ENCODE measurements at regions not wholly inside any gene's neighbourhood (a gene's known extent, or its start where the extent isn't known, plus 50 kb on each side); places are given as distances from the start of the nearest gene placed in this dataset.
"Not testable (repeated sequence)": the region's sequence is repeated elsewhere in the genome, so short reads cannot be mapped to it uniquely, and the experiment has no call there.

GRCh38 chr4:81617545-81617944 lies 145.8 kb upstream of the RASGEF1B start:
- no peak for DNase-seq

- no peak for DNase-seq
Observed at GRCh38 chr4:81611221-81611620, 139.5 kb upstream of the RASGEF1B start.

- DNase-seq: no peak
Observed at GRCh38 chr4:81609844-81610243, 138.1 kb upstream of the RASGEF1B start.

- no peak for DNase-seq
Observed at GRCh38 chr4:81607950-81608349, 136.2 kb upstream of the RASGEF1B start.

GRCh38 chr4:81606801-81607501 lies 135.2 kb upstream of the RASGEF1B start:
- DNase-seq: no peak

GRCh38 chr4:81606166-81606565 lies 134.5 kb upstream of the RASGEF1B start:
- DNase-seq: no peak

GRCh38 chr4:81605271-81605670 lies 133.6 kb upstream of the RASGEF1B start:
- DNase-seq: peak; percentile 25

GRCh38 chr4:81604683-81605218 lies 133.0 kb upstream of the RASGEF1B start:
- DNase-seq: peak; percentile 13

GRCh38 chr4:81602854-81603253 lies 131.1 kb upstream of the RASGEF1B start:
- no peak for DNase-seq

GRCh38 chr4:81601358-81601694 lies 129.6 kb upstream of the RASGEF1B start:
- DNase-seq: no peak

- no peak for DNase-seq
Observed at GRCh38 chr4:81600520-81601357, 129.0 kb upstream of the RASGEF1B start.

GRCh38 chr4:81599742-81600380 lies 128.2 kb upstream of the RASGEF1B start:
- no peak for DNase-seq

GRCh38 chr4:81595798-81596610 lies 124.3 kb upstream of the RASGEF1B start:
- no peak for DNase-seq

GRCh38 chr4:81595287-81595686 lies 123.6 kb upstream of the RASGEF1B start:
- no peak for DNase-seq

- no peak for DNase-seq
Observed at GRCh38 chr4:81594490-81595159, 122.9 kb upstream of the RASGEF1B start.

- DNase-seq: no peak
Observed at GRCh38 chr4:81592701-81593100, 121.0 kb upstream of the RASGEF1B start.

GRCh38 chr4:81590596-81590995 lies 118.9 kb upstream of the RASGEF1B start:
- DNase-seq: no peak

- DNase-seq: no peak
Observed at GRCh38 chr4:81589262-81589661, 117.6 kb upstream of the RASGEF1B start.

GRCh38 chr4:81586706-81587105 lies 115.0 kb upstream of the RASGEF1B start:
- no peak for DNase-seq

- not testable (repeated sequence) for DNase-seq
Observed at GRCh38 chr4:81580994-81581374, 109.3 kb upstream of the RASGEF1B start.

GRCh38 chr4:81580346-81580993 lies 108.8 kb upstream of the RASGEF1B start:
- DNase-seq: no peak

GRCh38 chr4:81577392-81577791 lies 105.7 kb upstream of the RASGEF1B start:
- DNase-seq: no peak
